WTC11 (cell line): ENCODE measurements at regions not wholly inside any gene's neighbourhood (a gene's known extent, or its start where the extent isn't known, plus 50 kb on each side); places are given as distances from the start of the nearest gene placed in this dataset.

ENCODE experiments used
- ATAC-seq: fragments of 200-7000 bp; cut with Tn5 transposase; 2 replicates; pipeline ENCODE4 v1.10.0; 2021; ENCODE audit warnings: mild to moderate bottlenecking, moderate library complexity
- CTCF ChIA-PET: fragments of 300-600 bp; sonication (Branson Sonifier 250); formaldehyde crosslinking; loops from one replicate; lab custom pipeline; 2021; ENCODE audit warnings: antibody characterized with exemption; lab: Charles Lee
- POLR2A ChIA-PET: fragments of 350-600 bp; sonication (Branson Sonifier 250); formaldehyde crosslinking; loops from one replicate; lab custom pipeline; 2021; ENCODE audit warnings: antibody characterized with exemption; lab: Charles Lee
- DNase-seq: peaks from one replicate; pipeline ENCODE4 v3.0.0; 2021; ENCODE audit warnings: low spot score
- H3K27ac Mint-ChIP-seq: 2 replicates; pipeline ENCODE4 v1.8.0; 2021; ENCODE audit warnings: mixed read lengths
- H3K27me3 Mint-ChIP-seq: 2 replicates; pipeline ENCODE4 v1.8.0; 2021; ENCODE audit warnings: low read depth, mild to moderate bottlenecking, moderate library complexity, mixed read lengths
- H3K36me3 Mint-ChIP-seq: 2 replicates; pipeline ENCODE4 v1.8.0; 2021; ENCODE audit warnings: mixed read lengths
- H3K4me1 Mint-ChIP-seq: 2 replicates; pipeline ENCODE4 v1.8.0; 2022; ENCODE audit warnings: mixed read lengths
- H3K4me3 Mint-ChIP-seq: 2 replicates; pipeline ENCODE4 v1.8.0; 2021; ENCODE audit warnings: mild to moderate bottlenecking, moderate library complexity, mixed read lengths
- H3K9me3 Mint-ChIP-seq: 2 replicates; pipeline ENCODE4 v1.8.0; 2021; ENCODE audit warnings: mixed read lengths
- ATF1 ChIP-seq: sonication (generic); formaldehyde crosslinking; IDR thresholded peaks from 2 replicates; pipeline ENCODE4 v1.8.1; 2023; ENCODE audit warnings: mild to moderate bottlenecking, moderate library complexity, missing genetic modification reagents
- CREM ChIP-seq: sonication (generic); formaldehyde crosslinking; IDR thresholded peaks from 2 replicates; pipeline ENCODE4 v1.8.1; 2022; ENCODE audit warnings: mild to moderate bottlenecking, missing genetic modification reagents, moderate library complexity
- FOXJ3 ChIP-seq: sonication (generic); formaldehyde crosslinking; IDR thresholded peaks from 2 replicates; pipeline ENCODE4 v1.9.0; 2021; ENCODE audit warnings: missing genetic modification reagents, mild to moderate bottlenecking, borderline replicate concordance
- GRHL2 ChIP-seq: fragments of 250-450 bp; sonication (Bioruptor Pico); IDR thresholded peaks from 2 replicates; pipeline ENCODE4 v1.8.0; 2022; ENCODE audit warnings: mild to moderate bottlenecking, moderate library complexity; ENCODE audit not compliant: insufficient replicate concordance, severe bottlenecking
- MAX ChIP-seq: sonication (generic); formaldehyde crosslinking; IDR thresholded peaks from 2 replicates; pipeline ENCODE4 v1.8.0; 2022; ENCODE audit warnings: mild to moderate bottlenecking, missing genetic modification reagents
- NFYB ChIP-seq: sonication (generic); formaldehyde crosslinking; conservative IDR thresholded peaks from 2 replicates; pipeline ENCODE4 v1.8.0; 2022; ENCODE audit warnings: low read depth, missing genetic modification reagents
- NR1H2 ChIP-seq: sonication (generic); formaldehyde crosslinking; IDR thresholded peaks from 2 replicates; pipeline ENCODE4 v1.9.0; 2021; ENCODE audit warnings: mild to moderate bottlenecking, moderate library complexity, missing genetic modification reagents
- STAT6 ChIP-seq: sonication (generic); formaldehyde crosslinking; conservative IDR thresholded peaks from 2 replicates; pipeline ENCODE4 v1.8.1; 2023; ENCODE audit warnings: mild to moderate bottlenecking, low read depth, missing genetic modification reagents, moderate library complexity
- TEAD1 ChIP-seq: sonication (generic); formaldehyde crosslinking; IDR thresholded peaks from 2 replicates; pipeline ENCODE4 v1.8.0; 2022; ENCODE audit warnings: mild to moderate bottlenecking, missing genetic modification reagents
- ZNF232 ChIP-seq: sonication (generic); formaldehyde crosslinking; IDR thresholded peaks from 2 replicates; pipeline ENCODE4 v1.8.0; 2022; ENCODE audit warnings: mild to moderate bottlenecking, missing genetic modification reagents
- ZNF263 ChIP-seq: sonication (generic); formaldehyde crosslinking; IDR thresholded peaks from 2 replicates; pipeline ENCODE4 v1.8.1; 2022; ENCODE audit warnings: low read depth, mild to moderate bottlenecking, moderate library complexity, missing genetic modification reagents
- ZNF671 ChIP-seq: fragments of 250-450 bp; sonication (Bioruptor Pico); IDR thresholded peaks from 2 replicates; pipeline ENCODE4 v1.8.0; 2021; ENCODE audit warnings: mild to moderate bottlenecking
- TF ChIP-seq, protein P1 (sequence below): fragments of 250-450 bp; sonication (Bioruptor Pico); IDR thresholded peaks from 2 replicates; pipeline ENCODE4 v1.8.0; 2021; ENCODE audit warnings: mild to moderate bottlenecking
- TF ChIP-seq, protein P2 (sequence below): sonication (generic); formaldehyde crosslinking; IDR thresholded peaks from 2 replicates; pipeline ENCODE4 v1.8.1; 2023; ENCODE audit warnings: mild to moderate bottlenecking, missing genetic modification reagents, moderate library complexity
- TF ChIP-seq, protein P3 (sequence below): sonication (generic); formaldehyde crosslinking; IDR thresholded peaks from 2 replicates; pipeline ENCODE4 v1.8.0; 2023; ENCODE audit warnings: missing genetic modification reagents
- TF ChIP-seq, protein P4 (sequence below): sonication (generic); formaldehyde crosslinking; IDR thresholded peaks from 2 replicates; pipeline ENCODE4 v1.8.0; 2022; ENCODE audit warnings: missing genetic modification reagents
- TF ChIP-seq, protein P5 (sequence below): sonication (generic); formaldehyde crosslinking; IDR thresholded peaks from 2 replicates; pipeline ENCODE4 v1.8.0; 2023; ENCODE audit warnings: missing genetic modification reagents, mild to moderate bottlenecking, borderline replicate concordance
- TF ChIP-seq, protein P6 (sequence below): fragments of 250-450 bp; sonication (Bioruptor Pico); conservative IDR thresholded peaks from 2 replicates; pipeline ENCODE4 v1.9.0; 2021; ENCODE audit warnings: mild to moderate bottlenecking

DNA sequence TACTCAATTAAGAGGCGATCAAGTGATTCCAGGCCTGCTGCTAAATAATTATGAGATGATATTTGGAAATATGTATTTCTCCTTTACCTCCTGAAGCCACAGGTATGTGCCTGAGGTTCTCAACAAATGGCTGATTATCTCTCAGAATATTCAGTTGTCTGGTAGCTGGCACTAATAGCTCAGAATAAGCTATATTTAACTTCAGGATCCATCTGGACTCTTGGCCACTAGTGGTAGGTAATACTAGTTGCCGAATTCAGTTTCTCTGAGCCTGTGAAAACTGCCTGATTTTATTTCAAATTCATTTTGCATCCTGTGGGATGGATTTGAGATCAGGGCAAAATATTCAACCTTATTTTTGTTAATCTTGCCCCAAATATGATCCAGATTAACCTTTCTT lies 499.0 kb downstream of the DIPK2A start:
- ChIA-PET POLR2A (no interaction called here), CTCF (no interaction called here)

More for the DNA sequence above, 499.0 kb downstream of the DIPK2A start:
- H3K4me3 Mint-ChIP-seq: no peak overlapping the region
- TF ChIP-seq ATF1 (CRISPR knock-in tag) (no peak), FOXJ3 (CRISPR knock-in tag) (no peak), NR1H2 (CRISPR knock-in tag) (no peak), NFYB (no peak), ZNF263 (CRISPR knock-in tag) (no peak), CREM (no peak), TEAD1 (no peak), ZNF232 (CRISPR knock-in tag) (no peak), MAX (no peak), STAT6 (CRISPR knock-in tag) (no peak), ZNF671 (no peak), GRHL2 (CRISPR knock-in tag) (no peak)
- TF ChIP-seq, protein P1, sequence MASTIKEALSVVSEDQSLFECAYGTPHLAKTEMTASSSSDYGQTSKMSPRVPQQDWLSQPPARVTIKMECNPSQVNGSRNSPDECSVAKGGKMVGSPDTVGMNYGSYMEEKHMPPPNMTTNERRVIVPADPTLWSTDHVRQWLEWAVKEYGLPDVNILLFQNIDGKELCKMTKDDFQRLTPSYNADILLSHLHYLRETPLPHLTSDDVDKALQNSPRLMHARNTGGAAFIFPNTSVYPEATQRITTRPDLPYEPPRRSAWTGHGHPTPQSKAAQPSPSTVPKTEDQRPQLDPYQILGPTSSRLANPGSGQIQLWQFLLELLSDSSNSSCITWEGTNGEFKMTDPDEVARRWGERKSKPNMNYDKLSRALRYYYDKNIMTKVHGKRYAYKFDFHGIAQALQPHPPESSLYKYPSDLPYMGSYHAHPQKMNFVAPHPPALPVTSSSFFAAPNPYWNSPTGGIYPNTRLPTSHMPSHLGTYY (CRISPR knock-in tag): no peak
- TF ChIP-seq, protein P2, sequence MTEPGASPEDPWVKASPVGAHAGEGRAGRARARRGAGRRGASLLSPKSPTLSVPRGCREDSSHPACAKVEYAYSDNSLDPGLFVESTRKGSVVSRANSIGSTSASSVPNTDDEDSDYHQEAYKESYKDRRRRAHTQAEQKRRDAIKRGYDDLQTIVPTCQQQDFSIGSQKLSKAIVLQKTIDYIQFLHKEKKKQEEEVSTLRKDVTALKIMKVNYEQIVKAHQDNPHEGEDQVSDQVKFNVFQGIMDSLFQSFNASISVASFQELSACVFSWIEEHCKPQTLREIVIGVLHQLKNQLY (CRISPR knock-in tag): no peak
- TF ChIP-seq, protein P3, sequence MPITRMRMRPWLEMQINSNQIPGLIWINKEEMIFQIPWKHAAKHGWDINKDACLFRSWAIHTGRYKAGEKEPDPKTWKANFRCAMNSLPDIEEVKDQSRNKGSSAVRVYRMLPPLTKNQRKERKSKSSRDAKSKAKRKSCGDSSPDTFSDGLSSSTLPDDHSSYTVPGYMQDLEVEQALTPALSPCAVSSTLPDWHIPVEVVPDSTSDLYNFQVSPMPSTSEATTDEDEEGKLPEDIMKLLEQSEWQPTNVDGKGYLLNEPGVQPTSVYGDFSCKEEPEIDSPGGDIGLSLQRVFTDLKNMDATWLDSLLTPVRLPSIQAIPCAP (CRISPR knock-in tag): no peak
- TF ChIP-seq, protein P4, sequence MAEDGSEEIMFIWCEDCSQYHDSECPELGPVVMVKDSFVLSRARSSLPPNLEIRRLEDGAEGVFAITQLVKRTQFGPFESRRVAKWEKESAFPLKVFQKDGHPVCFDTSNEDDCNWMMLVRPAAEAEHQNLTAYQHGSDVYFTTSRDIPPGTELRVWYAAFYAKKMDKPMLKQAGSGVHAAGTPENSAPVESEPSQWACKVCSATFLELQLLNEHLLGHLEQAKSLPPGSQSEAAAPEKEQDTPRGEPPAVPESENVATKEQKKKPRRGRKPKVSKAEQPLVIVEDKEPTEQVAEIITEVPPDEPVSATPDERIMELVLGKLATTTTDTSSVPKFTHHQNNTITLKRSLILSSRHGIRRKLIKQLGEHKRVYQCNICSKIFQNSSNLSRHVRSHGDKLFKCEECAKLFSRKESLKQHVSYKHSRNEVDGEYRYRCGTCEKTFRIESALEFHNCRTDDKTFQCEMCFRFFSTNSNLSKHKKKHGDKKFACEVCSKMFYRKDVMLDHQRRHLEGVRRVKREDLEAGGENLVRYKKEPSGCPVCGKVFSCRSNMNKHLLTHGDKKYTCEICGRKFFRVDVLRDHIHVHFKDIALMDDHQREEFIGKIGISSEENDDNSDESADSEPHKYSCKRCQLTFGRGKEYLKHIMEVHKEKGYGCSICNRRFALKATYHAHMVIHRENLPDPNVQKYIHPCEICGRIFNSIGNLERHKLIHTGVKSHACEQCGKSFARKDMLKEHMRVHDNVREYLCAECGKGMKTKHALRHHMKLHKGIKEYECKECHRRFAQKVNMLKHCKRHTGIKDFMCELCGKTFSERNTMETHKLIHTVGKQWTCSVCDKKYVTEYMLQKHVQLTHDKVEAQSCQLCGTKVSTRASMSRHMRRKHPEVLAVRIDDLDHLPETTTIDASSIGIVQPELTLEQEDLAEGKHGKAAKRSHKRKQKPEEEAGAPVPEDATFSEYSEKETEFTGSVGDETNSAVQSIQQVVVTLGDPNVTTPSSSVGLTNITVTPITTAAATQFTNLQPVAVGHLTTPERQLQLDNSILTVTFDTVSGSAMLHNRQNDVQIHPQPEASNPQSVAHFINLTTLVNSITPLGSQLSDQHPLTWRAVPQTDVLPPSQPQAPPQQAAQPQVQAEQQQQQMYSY (CRISPR knock-in tag): no peak
- TF ChIP-seq, protein P5, sequence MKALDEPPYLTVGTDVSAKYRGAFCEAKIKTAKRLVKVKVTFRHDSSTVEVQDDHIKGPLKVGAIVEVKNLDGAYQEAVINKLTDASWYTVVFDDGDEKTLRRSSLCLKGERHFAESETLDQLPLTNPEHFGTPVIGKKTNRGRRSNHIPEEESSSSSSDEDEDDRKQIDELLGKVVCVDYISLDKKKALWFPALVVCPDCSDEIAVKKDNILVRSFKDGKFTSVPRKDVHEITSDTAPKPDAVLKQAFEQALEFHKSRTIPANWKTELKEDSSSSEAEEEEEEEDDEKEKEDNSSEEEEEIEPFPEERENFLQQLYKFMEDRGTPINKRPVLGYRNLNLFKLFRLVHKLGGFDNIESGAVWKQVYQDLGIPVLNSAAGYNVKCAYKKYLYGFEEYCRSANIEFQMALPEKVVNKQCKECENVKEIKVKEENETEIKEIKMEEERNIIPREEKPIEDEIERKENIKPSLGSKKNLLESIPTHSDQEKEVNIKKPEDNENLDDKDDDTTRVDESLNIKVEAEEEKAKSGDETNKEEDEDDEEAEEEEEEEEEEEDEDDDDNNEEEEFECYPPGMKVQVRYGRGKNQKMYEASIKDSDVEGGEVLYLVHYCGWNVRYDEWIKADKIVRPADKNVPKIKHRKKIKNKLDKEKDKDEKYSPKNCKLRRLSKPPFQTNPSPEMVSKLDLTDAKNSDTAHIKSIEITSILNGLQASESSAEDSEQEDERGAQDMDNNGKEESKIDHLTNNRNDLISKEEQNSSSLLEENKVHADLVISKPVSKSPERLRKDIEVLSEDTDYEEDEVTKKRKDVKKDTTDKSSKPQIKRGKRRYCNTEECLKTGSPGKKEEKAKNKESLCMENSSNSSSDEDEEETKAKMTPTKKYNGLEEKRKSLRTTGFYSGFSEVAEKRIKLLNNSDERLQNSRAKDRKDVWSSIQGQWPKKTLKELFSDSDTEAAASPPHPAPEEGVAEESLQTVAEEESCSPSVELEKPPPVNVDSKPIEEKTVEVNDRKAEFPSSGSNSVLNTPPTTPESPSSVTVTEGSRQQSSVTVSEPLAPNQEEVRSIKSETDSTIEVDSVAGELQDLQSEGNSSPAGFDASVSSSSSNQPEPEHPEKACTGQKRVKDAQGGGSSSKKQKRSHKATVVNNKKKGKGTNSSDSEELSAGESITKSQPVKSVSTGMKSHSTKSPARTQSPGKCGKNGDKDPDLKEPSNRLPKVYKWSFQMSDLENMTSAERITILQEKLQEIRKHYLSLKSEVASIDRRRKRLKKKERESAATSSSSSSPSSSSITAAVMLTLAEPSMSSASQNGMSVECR (CRISPR knock-in tag): no peak
- TF ChIP-seq, protein P6, sequence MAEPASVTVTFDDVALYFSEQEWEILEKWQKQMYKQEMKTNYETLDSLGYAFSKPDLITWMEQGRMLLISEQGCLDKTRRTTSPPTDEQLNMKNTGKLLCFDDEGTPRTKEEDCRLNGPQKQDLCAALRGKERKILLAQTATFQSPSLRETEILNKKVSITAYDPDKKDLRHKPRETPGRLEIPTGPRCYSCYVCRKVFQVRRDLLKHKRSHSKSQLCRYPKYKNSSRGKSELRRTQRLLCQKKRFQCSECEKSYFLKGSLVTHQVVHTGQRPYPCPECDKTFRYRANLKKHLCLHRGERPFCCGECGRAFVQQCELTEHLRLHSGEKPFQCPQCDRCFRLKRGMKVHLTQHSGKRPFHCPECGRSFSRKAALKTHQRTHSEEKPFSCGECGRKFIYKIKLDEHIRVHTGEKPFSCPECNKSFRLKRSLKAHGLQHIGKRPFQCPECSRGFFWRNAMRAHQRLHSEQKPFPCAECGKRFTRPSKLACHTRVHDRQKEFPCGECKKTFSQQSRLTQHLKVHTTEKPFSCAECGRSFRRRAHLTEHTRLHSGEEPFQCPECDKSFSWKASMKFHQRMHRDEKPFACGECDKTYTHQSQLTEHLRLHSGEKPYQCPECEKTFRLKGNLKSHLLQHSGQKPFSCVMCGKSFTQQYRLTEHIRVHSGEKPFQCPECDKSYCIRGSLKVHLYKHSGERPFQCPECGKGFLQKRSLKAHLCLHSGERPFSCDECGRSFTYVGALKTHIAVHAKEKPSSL: no peak
- DNase-seq: no peak
- no peak overlapping the region for H3K27ac Mint-ChIP-seq
- no peak for ATAC-seq
- H3K36me3 Mint-ChIP-seq: no peaks in the 10 kb centered on the region
- peaks cover 34% of the 10 kb centered on the region for H3K4me1 Mint-ChIP-seq
- no peaks in the 10 kb centered on the region for H3K27me3 Mint-ChIP-seq
- H3K9me3 Mint-ChIP-seq: no peaks in the 10 kb centered on the region
